ENCODE measurements at regions not wholly inside any gene's neighbourhood (a gene's known extent, or its start where the extent isn't known, plus 50 kb on each side); places are given as distances from the start of the nearest gene placed in this dataset.

GRCh38 chr18:38290229-38290628, 724.6 kb upstream of the CELF4 start:
- Mint-ChIP-seq H3K36me3 (ENCODE audit: low read depth) (no peaks in the 10 kb centered on the region), H3K4me3 (no peak overlapping the region), H3K9me3 (no peaks in the 10 kb centered on the region), H3K27me3 (ENCODE audit: insufficient read depth, low read depth, poor library complexity) (no peaks in the 10 kb centered on the region), H3K27ac (no peak overlapping the region), H3K4me1 (no peaks in the 10 kb centered on the region)
- ATAC-seq: no peak
- H3K4me2 ChIP-seq: no peak overlapping the region
- no peak overlapping the region for H3K27ac ChIP-seq (ENCODE audit: low read depth)
- H3K36me3 ChIP-seq (ENCODE audit: insufficient read depth): no peaks in the 10 kb centered on the region
- peaks cover 4% of the 10 kb centered on the region; the same call in 1 of the 2 replicates for H3K9me2 ChIP-seq (ENCODE audit: insufficient read depth)
- no peaks in the 10 kb centered on the region for H3K79me2 ChIP-seq (replicated peaks; ENCODE audit: insufficient read depth)
- DNase-seq (ENCODE audit: low spot score): no peak
- H3K4me3 ChIP-seq: no peak overlapping the region
- TF ChIP-seq JUNB (IDR thresholded peaks at IDR 0.05; ENCODE audit: unreplicated experiment): no peak
- no peak for TF ChIP-seq ZNF462 (CRISPR knock-in tag; IDR thresholded peaks at IDR 0.05)
- no peak for TF ChIP-seq ZNF331 (CRISPR knock-in tag; IDR thresholded peaks at IDR 0.05; ENCODE audit: low read depth)
- no peak for TF ChIP-seq CTCF (conservative IDR thresholded peaks at IDR 0.05; ENCODE audit: low read depth in 2 of 2)
- no peak for TF ChIP-seq EZH2 (IDR thresholded peaks at IDR 0.05; ENCODE audit: low read depth, unreplicated experiment)
- TF ChIP-seq EZH2phosphoT487 (IDR thresholded peaks at IDR 0.05; ENCODE audit: unreplicated experiment): no peak
- TF ChIP-seq ETS1 (IDR thresholded peaks at IDR 0.05): no peak
- no peak for TF ChIP-seq CREB1 (CRISPR knock-in tag; IDR thresholded peaks at IDR 0.05; ENCODE audit: low read depth)
- no peaks in the 10 kb centered on the region for H3K4me1 ChIP-seq (ENCODE audit: insufficient read depth)
- H2AFZ ChIP-seq: peak overlapping the region; percentile 15; the same call in 1 of the 2 replicates
- no peaks in the 10 kb centered on the region for H3F3A ChIP-seq (replicated peaks; ENCODE audit: low read depth)
- H4K20me1 ChIP-seq (replicated peaks; ENCODE audit: insufficient read depth): no peaks in the 10 kb centered on the region; the same call in 1 of the 2 replicates
- no peaks in the 10 kb centered on the region for H3K27me3 ChIP-seq (ENCODE audit: insufficient read depth)

Data from GM23338 (cell line).